Neural progenitor cell (in vitro differentiated cells): ENCODE measurements at regions not wholly inside any gene's neighbourhood (a gene's known extent, or its start where the extent isn't known, plus 50 kb on each side); places are given as distances from the start of the nearest gene placed in this dataset.

Source experiments
- CTCF ChIP-seq: fragments of 200-600 bp; sonication (generic); IDR thresholded peaks from 2 replicates; pipeline ENCODE4 v1.5.1; 2017; ENCODE audit warnings: antibody characterized with exemption, mild to moderate bottlenecking
- EZH2 ChIP-seq: fragments of 200-600 bp; sonication (generic); IDR thresholded peaks from 2 replicates; pipeline ENCODE4 v1.6.1; 2017; ENCODE audit warnings: antibody characterized with exemption, mild to moderate bottlenecking, moderate library complexity

DNA sequence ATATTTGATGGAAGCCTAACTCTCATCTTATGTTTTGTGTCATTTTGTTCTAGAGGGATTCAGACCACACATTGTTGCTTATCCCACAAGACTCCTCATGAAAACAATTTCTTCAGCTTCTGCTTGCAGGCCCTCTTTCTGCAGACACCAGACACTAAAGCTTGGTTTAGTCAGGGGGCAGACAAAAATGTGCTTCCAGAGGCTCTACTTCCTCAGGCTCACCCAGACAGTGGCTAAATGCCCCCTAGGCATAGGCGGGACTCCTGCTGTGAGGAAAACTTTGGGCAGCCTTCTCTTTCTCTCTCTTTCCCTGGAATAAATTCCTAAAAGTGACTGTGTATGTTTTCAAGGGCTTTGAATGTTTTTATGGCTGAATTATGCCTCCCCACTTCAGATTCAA is 435.4 kb upstream of the ATP11B start:
- TF ChIP-seq EZH2: no peak
- TF ChIP-seq CTCF: no peak
